ENCODE measurements at regions not wholly inside any gene's neighbourhood (a gene's known extent, or its start where the extent isn't known, plus 50 kb on each side); places are given as distances from the start of the nearest gene placed in this dataset.

- no peak overlapping the region for H3K4me3 Mint-ChIP-seq
- H3K9me3 Mint-ChIP-seq, result peaks cover 8 to 17% of the 10 kb centered on the region in 2 donors
- H3K27ac Mint-ChIP-seq, result no peak overlapping the region
- no peak for ATAC-seq
- H3K27me3 Mint-ChIP-seq, result peaks cover 11% of the 10 kb centered on the region
- no peak for DNase-seq
- H3K4me1 Mint-ChIP-seq, result no peaks in the 10 kb centered on the region
Observed at GRCh38 chr14:95034788-95035187, 122.5 kb downstream of the DICER1 start.

GRCh38 chr14:95033682-95034632, 123.4 kb downstream of the DICER1 start:
- DNase-seq (no peak), ATAC-seq (no peak)
- peaks cover 14 to 24% of the 10 kb centered on the region in 2 donors for H3K9me3 Mint-ChIP-seq
- H3K27ac Mint-ChIP-seq, result no peak overlapping the region
- no peak overlapping the region for H3K4me3 Mint-ChIP-seq
- peaks cover 19% of the 10 kb centered on the region for H3K27me3 Mint-ChIP-seq
- no peaks in the 10 kb centered on the region for H3K4me1 Mint-ChIP-seq

DNA sequence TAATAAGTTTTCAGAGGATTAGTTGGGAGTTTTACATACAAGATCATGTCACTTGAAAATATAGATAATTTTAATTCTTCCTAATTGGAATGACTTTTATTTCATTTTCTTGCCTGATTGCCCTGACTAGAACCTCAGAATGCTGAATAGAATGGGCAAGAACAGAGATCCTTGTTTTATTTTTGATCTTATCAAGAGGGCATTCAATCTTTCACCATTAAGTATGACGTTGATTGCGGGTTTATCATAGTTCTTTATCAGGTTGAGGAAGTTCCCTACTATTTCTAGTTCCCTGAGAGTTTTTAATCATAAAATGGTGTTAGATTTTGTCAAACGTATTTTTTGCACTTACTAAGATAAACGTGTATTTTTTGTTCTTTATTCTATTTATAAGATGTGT, 124.3 kb downstream of the DICER1 start:
- DNase-seq (no peak), ATAC-seq (no peak)
- H3K27me3 Mint-ChIP-seq, result peaks cover 13% of the 10 kb centered on the region
- peaks cover 15 to 27% of the 10 kb centered on the region in 2 donors for H3K9me3 Mint-ChIP-seq
- no peak overlapping the region for H3K27ac Mint-ChIP-seq
- no peak overlapping the region for H3K4me3 Mint-ChIP-seq
- H3K4me1 Mint-ChIP-seq, result no peaks in the 10 kb centered on the region

DNA sequence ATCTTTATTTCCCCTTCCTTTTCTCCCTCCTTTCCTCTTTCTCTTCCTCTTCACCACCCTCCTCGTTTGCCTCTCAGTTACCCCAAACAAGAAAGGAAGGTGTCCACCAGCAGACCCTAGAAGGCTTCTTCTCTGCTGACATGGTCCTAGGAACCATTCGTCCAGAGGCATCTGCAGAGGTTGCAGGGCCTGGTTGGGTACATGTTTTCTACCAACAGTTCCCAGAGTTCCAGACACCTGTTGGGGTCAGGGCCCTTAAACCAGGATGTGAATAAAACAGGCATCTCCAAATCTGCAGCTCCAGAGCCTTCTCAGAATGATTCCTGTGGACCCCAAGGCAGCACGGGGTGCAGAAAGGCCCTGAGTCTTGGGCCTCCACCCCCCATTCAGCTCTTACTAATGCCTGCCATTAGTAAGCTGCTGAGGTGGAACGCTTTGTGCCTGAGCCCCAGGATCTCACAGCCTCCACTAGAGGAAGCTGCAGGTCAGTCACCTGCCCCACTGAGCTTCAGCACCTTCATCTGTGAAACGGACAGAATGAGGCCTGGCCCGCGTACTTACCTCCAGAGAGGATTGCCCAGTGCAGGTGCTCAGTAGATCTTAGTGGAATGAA, 130.4 kb downstream of the DICER1 start:
- Mint-ChIP-seq H3K9me3 (peaks cover 9 to 18% of the 10 kb centered on the region in 2 donors), H3K4me3 (no peak overlapping the region), H3K27ac (no peak overlapping the region), H3K27me3 (peaks cover 19% of the 10 kb centered on the region), H3K4me1 (no peaks in the 10 kb centered on the region)
- DNase-seq, result no peak
- no peak for ATAC-seq

DNA sequence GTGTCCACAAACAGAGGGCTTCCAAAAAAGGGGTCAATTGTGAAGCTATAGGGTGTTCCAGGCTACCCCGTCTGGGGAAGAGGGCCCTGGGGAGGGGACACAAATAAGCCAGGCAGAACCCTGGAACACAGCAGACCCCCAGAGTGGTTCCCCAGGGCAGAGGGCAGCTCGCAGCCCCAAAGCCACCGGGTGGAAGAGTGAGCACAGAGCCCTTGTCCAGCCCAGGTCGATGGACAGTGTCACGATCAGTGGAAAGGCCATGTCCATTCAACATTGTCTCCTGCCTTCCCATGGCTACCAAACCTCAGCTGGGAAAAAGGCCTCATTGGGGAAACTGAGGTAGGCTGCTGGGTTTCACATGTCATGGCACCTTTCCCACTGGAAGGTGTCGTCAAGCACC, 131.4 kb downstream of the DICER1 start:
- ATAC-seq (no peak), DNase-seq (no peak)
- H3K9me3 Mint-ChIP-seq, result peaks cover 7 to 18% of the 10 kb centered on the region in 2 donors
- H3K27me3 Mint-ChIP-seq, result peaks cover 19% of the 10 kb centered on the region
- no peak overlapping the region for H3K4me3 Mint-ChIP-seq
- H3K4me1 Mint-ChIP-seq, result no peaks in the 10 kb centered on the region
- no peak overlapping the region for H3K27ac Mint-ChIP-seq

GRCh38 chr14:95025218-95025617, 132.1 kb downstream of the DICER1 start:
- Mint-ChIP-seq H3K27me3 (peaks cover 19% of the 10 kb centered on the region), H3K4me3 (no peak overlapping the region), H3K27ac (no peak overlapping the region), H3K4me1 (no peaks in the 10 kb centered on the region), H3K9me3 (peaks cover 7 to 18% of the 10 kb centered on the region in 2 donors)
- DNase-seq, result no peak
- ATAC-seq, result no peak

- no peak overlapping the region for H3K4me3 Mint-ChIP-seq
- H3K27me3 Mint-ChIP-seq, result peaks cover 16% of the 10 kb centered on the region
- no peak overlapping the region for H3K27ac Mint-ChIP-seq
- no peak for DNase-seq
- peaks cover 5 to 15% of the 10 kb centered on the region in 2 donors for H3K9me3 Mint-ChIP-seq
- no peaks in the 10 kb centered on the region for H3K4me1 Mint-ChIP-seq
- ATAC-seq, result no peak
Observed at GRCh38 chr14:95024380-95024779, 132.9 kb downstream of the DICER1 start.

DNA sequence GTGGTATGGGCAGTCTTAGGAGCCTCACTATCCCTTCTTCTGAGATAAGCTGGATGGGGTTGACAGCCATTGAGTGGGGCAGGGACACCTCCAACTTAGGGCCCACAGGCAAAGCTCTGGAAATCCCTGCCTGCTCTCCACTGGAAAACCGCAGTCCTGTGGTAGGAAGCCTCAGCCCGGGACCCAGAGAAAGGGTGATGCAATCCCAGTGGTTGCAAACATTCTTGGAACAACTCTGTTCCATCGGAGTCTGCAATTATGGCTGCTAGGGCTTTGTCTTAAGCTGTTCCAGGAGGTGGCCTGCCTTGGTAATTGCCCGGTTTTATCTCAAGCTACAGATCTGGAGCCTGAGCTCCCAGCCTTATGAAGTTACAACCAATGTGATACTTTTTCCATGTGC, 133.4 kb downstream of the DICER1 start:
- Mint-ChIP-seq H3K9me3 (peaks cover under 1 to 10% of the 10 kb centered on the region in 2 donors), H3K27me3 (peaks cover 11% of the 10 kb centered on the region), H3K4me3 (no peak overlapping the region), H3K27ac (no peak overlapping the region), H3K4me1 (no peaks in the 10 kb centered on the region)
- DNase-seq (no peak), ATAC-seq (no peak)

DNA sequence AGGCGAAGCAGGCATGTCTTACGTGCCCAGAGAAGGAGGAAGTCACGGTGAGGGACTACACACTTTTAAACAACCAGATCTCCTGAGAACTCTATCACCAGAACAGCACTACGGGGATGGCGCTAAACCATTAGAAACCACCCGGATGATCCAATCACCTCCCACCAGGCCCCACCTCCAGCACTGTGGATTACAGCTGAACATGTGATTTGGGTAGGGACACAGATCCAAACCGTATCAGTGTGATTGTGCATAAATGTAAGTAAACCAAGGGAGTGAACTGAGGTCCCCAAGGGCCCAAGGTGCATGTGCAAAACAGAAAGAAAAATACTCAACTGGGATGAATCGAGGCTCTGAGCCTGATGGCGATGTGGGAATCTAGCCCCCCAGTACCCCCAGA, 134.2 kb downstream of the DICER1 start:
- Mint-ChIP-seq H3K4me3 (no peak overlapping the region), H3K27ac (peak overlapping the region in 1 of 2 donors; percentile 44), H3K9me3 (peaks cover 0 to 9% of the 10 kb centered on the region in 2 donors), H3K4me1 (no peaks in the 10 kb centered on the region), H3K27me3 (peaks cover 9% of the 10 kb centered on the region)
- ATAC-seq, result no peak
- DNase-seq, result no peak

DNA sequence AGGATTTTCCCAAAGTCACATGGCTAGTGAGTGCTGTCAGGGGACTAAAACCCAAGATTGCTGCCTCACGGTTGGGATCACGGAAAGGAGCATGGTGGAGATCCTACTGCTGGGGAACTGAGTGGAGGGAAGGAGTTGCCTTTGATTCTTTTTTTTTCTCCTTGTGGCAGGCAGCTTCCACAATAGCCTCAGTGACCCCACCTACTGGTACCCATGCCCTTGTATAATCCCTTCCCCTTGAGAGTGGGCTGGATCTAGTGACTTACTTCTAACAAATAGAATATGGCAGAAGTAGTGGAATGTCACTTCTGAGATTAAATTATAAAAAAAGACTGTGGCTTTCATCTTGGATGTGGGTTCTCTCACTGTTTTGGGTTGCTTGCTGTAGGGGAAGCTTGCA, 135.7 kb downstream of the DICER1 start:
- Mint-ChIP-seq H3K4me3 (no peak overlapping the region), H3K27ac (no peak overlapping the region), H3K27me3 (peaks cover 9% of the 10 kb centered on the region), H3K4me1 (no peaks in the 10 kb centered on the region), H3K9me3 (peaks cover 0 to 9% of the 10 kb centered on the region in 2 donors)
- no peak for DNase-seq
- no peak for ATAC-seq

GRCh38 chr14:95018821-95019220, 138.5 kb downstream of the DICER1 start:
- peaks cover 0 to 9% of the 10 kb centered on the region in 2 donors for H3K9me3 Mint-ChIP-seq
- H3K4me3 Mint-ChIP-seq, result no peak overlapping the region
- ATAC-seq, result no peak
- DNase-seq, result no peak
- peaks cover 4% of the 10 kb centered on the region for H3K4me1 Mint-ChIP-seq
- H3K27ac Mint-ChIP-seq, result no peak overlapping the region
- H3K27me3 Mint-ChIP-seq, result no peaks in the 10 kb centered on the region

GRCh38 chr14:95015046-95015445, 142.3 kb downstream of the DICER1 start:
- no peak for DNase-seq
- ATAC-seq, result no peak
- Mint-ChIP-seq H3K27ac (peak overlapping the region in 1 of 2 donors; percentile 95), H3K4me3 (no peak overlapping the region), H3K27me3 (peaks cover 26% of the 10 kb centered on the region), H3K9me3 (peaks cover 0 to 6% of the 10 kb centered on the region in 2 donors), H3K4me1 (peaks cover 4% of the 10 kb centered on the region)

- ATAC-seq (no peak), DNase-seq (no peak)
- peaks cover 33% of the 10 kb centered on the region for H3K27me3 Mint-ChIP-seq
- H3K9me3 Mint-ChIP-seq, result peaks cover 0 to 6% of the 10 kb centered on the region in 2 donors
- no peak overlapping the region for H3K27ac Mint-ChIP-seq
- H3K4me1 Mint-ChIP-seq, result peaks cover 4% of the 10 kb centered on the region
- no peak overlapping the region for H3K4me3 Mint-ChIP-seq
Observed at GRCh38 chr14:95014036-95014435, 143.3 kb downstream of the DICER1 start.

DNA sequence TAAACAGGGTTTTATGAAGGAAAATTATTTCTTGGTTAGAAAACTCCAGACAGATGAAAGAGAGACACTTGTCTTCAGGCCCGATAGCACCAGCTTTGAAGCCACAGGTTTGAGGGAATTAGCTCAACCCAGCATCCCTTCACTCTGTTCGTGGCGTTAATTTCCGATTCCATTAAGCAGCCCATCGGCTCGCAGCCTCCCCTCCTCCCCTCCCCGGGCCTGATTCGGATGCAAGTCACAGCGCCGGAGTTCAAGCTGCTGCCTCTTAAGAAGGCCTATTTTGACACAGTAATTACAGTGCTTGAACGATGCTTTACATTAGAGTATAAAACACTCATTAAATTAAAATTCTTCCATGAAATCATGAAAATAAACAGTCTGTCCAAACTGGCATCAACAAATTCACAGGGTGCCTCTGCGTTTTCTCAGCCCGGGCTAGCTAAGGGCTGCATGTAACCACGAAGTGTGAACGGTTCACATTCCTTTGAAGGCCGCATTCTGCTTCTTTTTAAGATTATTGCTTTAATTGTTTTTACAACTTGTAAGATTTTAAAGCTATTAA, 145.8 kb downstream of the DICER1 start:
- Mint-ChIP-seq H3K4me1 (peaks cover 4% of the 10 kb centered on the region), H3K27me3 (peaks cover 45% of the 10 kb centered on the region), H3K9me3 (peaks cover 0 to 6% of the 10 kb centered on the region in 2 donors), H3K27ac (no peak overlapping the region), H3K4me3 (no peak overlapping the region)
- no peak for ATAC-seq
- no peak for DNase-seq

GRCh38 chr14:95008445-95009217, 148.7 kb downstream of the DICER1 start:
- no peak for ATAC-seq
- no peak for DNase-seq
- peaks cover 0 to 6% of the 10 kb centered on the region in 2 donors for H3K9me3 Mint-ChIP-seq
- H3K4me3 Mint-ChIP-seq, result no peak overlapping the region
- H3K27me3 Mint-ChIP-seq, result peaks cover 59% of the 10 kb centered on the region
- H3K27ac Mint-ChIP-seq, result no peak overlapping the region
- H3K4me1 Mint-ChIP-seq, result no peaks in the 10 kb centered on the region

Data from stimulated activated naive CD8-positive, alpha-beta T cell treated with anti-CD3 and anti-CD28 coated beads, Interleukin-15, amount 100 ng/mL, for 72 hours (primary cell).